GM19467 (cell line): ENCODE measurements at regions not wholly inside any gene's neighbourhood (a gene's known extent, or its start where the extent isn't known, plus 50 kb on each side); places are given as distances from the start of the nearest gene placed in this dataset.

ENCODE experiments used
- ATAC-seq: cut with Tn5 transposase; IDR thresholded peaks from one replicate; pipeline ENCODE4 v1.9.1; 2021; ENCODE audit warnings: mild to moderate bottlenecking, moderate library complexity; ENCODE audit not compliant: unreplicated experiment

GRCh38 chr18:73746101-73746500 lies 401.5 kb downstream of the FBXO15 start:
- no peak for ATAC-seq

GRCh38 chr18:73742957-73743356 lies 404.7 kb downstream of the FBXO15 start:
- no peak for ATAC-seq

GRCh38 chr18:73741946-73742345 lies 405.7 kb downstream of the FBXO15 start:
- ATAC-seq, result no peak

- no peak for ATAC-seq
Observed at GRCh38 chr18:73739098-73739497, 408.5 kb downstream of the FBXO15 start.

GRCh38 chr18:73737990-73738389 lies 409.6 kb downstream of the FBXO15 start:
- no peak for ATAC-seq

GRCh38 chr18:73735836-73736235 lies 411.8 kb downstream of the FBXO15 start:
- ATAC-seq, result no peak

GRCh38 chr18:73733806-73734314 lies 413.8 kb downstream of the FBXO15 start:
- no peak for ATAC-seq

- ATAC-seq, result no peak
Observed at GRCh38 chr18:73733376-73733775, 414.3 kb downstream of the FBXO15 start.

- ATAC-seq, result no peak
Observed at GRCh38 chr18:73728657-73729056, 419.0 kb downstream of the FBXO15 start.

GRCh38 chr18:73724958-73725357 lies 422.7 kb downstream of the FBXO15 start:
- ATAC-seq, result no peak

- no peak for ATAC-seq
Observed at GRCh38 chr18:73719611-73720010, 428.0 kb downstream of the FBXO15 start.

GRCh38 chr18:73717570-73717969 lies 430.1 kb downstream of the FBXO15 start:
- ATAC-seq, result no peak

GRCh38 chr18:73715210-73715670 lies 432.4 kb downstream of the FBXO15 start:
- ATAC-seq, result no peak

GRCh38 chr18:73714466-73714865 lies 433.2 kb downstream of the FBXO15 start:
- no peak for ATAC-seq

GRCh38 chr18:73711256-73711655 lies 436.4 kb downstream of the FBXO15 start:
- no peak for ATAC-seq

GRCh38 chr18:73708591-73708990 lies 439.0 kb downstream of the FBXO15 start:
- no peak for ATAC-seq

GRCh38 chr18:73707035-73707434 lies 440.6 kb downstream of the FBXO15 start:
- ATAC-seq, result no peak

- no peak for ATAC-seq
Observed at GRCh38 chr18:73697353-73697752, 450.3 kb downstream of the FBXO15 start.

- no peak for ATAC-seq
Observed at GRCh38 chr18:73696698-73697097, 450.9 kb downstream of the FBXO15 start.

GRCh38 chr18:73696171-73696570 lies 451.5 kb downstream of the FBXO15 start:
- ATAC-seq, result no peak

GRCh38 chr18:73693091-73693490 lies 454.5 kb downstream of the FBXO15 start:
- ATAC-seq, result no peak

GRCh38 chr18:73691624-73692023 lies 456.0 kb downstream of the FBXO15 start:
- ATAC-seq, result no peak

- no peak for ATAC-seq
Observed at GRCh38 chr18:73691118-73691517, 456.5 kb downstream of the FBXO15 start.
